ENCODE measurements at regions not wholly inside any gene's neighbourhood (a gene's known extent, or its start where the extent isn't known, plus 50 kb on each side); places are given as distances from the start of the nearest gene placed in this dataset.
"Not testable (repeated sequence)": the region's sequence is repeated elsewhere in the genome, so short reads cannot be mapped to it uniquely, and the experiment has no call there.

- DNase-seq, result not testable (repeated sequence)
Measured at GRCh38 chr2:89229979-89230378, 538.5 kb downstream of the RPIA start.

- not testable (repeated sequence) for DNase-seq
Measured at GRCh38 chr2:89231241-89231640, 539.8 kb downstream of the RPIA start.

GRCh38 chr2:89233931-89234330 lies 542.5 kb downstream of the RPIA start:
- not testable (repeated sequence) for DNase-seq

GRCh38 chr2:89234818-89235466 lies 543.5 kb downstream of the RPIA start:
- DNase-seq, result not testable (repeated sequence)

- not testable (repeated sequence) for DNase-seq
Measured at GRCh38 chr2:89236832-89237450, 545.5 kb downstream of the RPIA start.

- not testable (repeated sequence) for DNase-seq
Measured at GRCh38 chr2:89237783-89238182, 546.3 kb downstream of the RPIA start.

- DNase-seq, result not testable (repeated sequence)
Measured at GRCh38 chr2:89243114-89243700, 551.7 kb downstream of the RPIA start.

GRCh38 chr2:89244407-89244806 lies 552.9 kb downstream of the RPIA start:
- not testable (repeated sequence) for DNase-seq

- DNase-seq, result not testable (repeated sequence)
Measured at GRCh38 chr2:89245478-89245877, 554.0 kb downstream of the RPIA start.

GRCh38 chr2:89246027-89246426 lies 554.6 kb downstream of the RPIA start:
- not testable (repeated sequence) for DNase-seq

GRCh38 chr2:89246620-89247019 lies 555.1 kb downstream of the RPIA start:
- DNase-seq, result peak; percentile 53

GRCh38 chr2:89255013-89255412 lies 563.5 kb downstream of the RPIA start:
- not testable (repeated sequence) for DNase-seq

GRCh38 chr2:89273443-89273842 lies 582.0 kb downstream of the RPIA start:
- not testable (repeated sequence) for DNase-seq

- not testable (repeated sequence) for DNase-seq
Measured at GRCh38 chr2:89280536-89280935, 589.1 kb downstream of the RPIA start.

- DNase-seq, result not testable (repeated sequence)
Measured at GRCh38 chr2:89286448-89287080, 595.1 kb downstream of the RPIA start.

- DNase-seq, result not testable (repeated sequence)
Measured at GRCh38 chr2:89287084-89287483, 595.6 kb downstream of the RPIA start.

- not testable (repeated sequence) for DNase-seq
Measured at GRCh38 chr2:89291717-89292298, 600.3 kb downstream of the RPIA start.

- DNase-seq, result not testable (repeated sequence)
Measured at GRCh38 chr2:89293399-89293798, 601.9 kb downstream of the RPIA start.

GRCh38 chr2:89294335-89294734 lies 602.9 kb downstream of the RPIA start:
- not testable (repeated sequence) for DNase-seq

GRCh38 chr2:89296820-89297398 lies 605.4 kb downstream of the RPIA start:
- not testable (repeated sequence) for DNase-seq

- DNase-seq, result not testable (repeated sequence)
Measured at GRCh38 chr2:89299196-89299595, 607.7 kb downstream of the RPIA start.

GRCh38 chr2:89305623-89306022 lies 614.1 kb downstream of the RPIA start:
- not testable (repeated sequence) for DNase-seq
